Endothelial cell (in vitro differentiated cells): ENCODE measurements at regions not wholly inside any gene's neighbourhood (a gene's known extent, or its start where the extent isn't known, plus 50 kb on each side); places are given as distances from the start of the nearest gene placed in this dataset.
"Not testable (repeated sequence)": the region's sequence is repeated elsewhere in the genome, so short reads cannot be mapped to it uniquely, and the experiment has no call there.

Source experiments
- DNase-seq: peaks from one replicate; pipeline ENCODE4 v3.0.0; 2021; ENCODE audit warnings: low spot score
- H3K27ac Mint-ChIP-seq: one replicate; pipeline ENCODE4 v1.8.0; 2021; ENCODE audit warnings: mixed read lengths, inconsistent platforms; ENCODE audit not compliant: unreplicated experiment
- H3K27me3 Mint-ChIP-seq: one replicate; pipeline ENCODE4 v1.8.0; 2021; ENCODE audit warnings: mild to moderate bottlenecking, moderate library complexity, mixed read lengths, inconsistent platforms; ENCODE audit not compliant: unreplicated experiment
- H3K36me3 Mint-ChIP-seq: one replicate; pipeline ENCODE4 v1.8.0; 2021; ENCODE audit warnings: mild to moderate bottlenecking, low read depth, mixed read lengths, inconsistent platforms; ENCODE audit not compliant: unreplicated experiment
- H3K4me1 Mint-ChIP-seq: one replicate; pipeline ENCODE4 v1.8.0; 2021; ENCODE audit warnings: mild to moderate bottlenecking, mixed read lengths, inconsistent platforms; ENCODE audit not compliant: unreplicated experiment
- H3K4me3 Mint-ChIP-seq: one replicate; pipeline ENCODE4 v1.8.0; 2021; ENCODE audit warnings: mild to moderate bottlenecking, mixed read lengths, inconsistent platforms; ENCODE audit not compliant: unreplicated experiment
- H3K9me3 Mint-ChIP-seq: one replicate; pipeline ENCODE4 v1.8.0; 2021; ENCODE audit warnings: mixed read lengths, inconsistent platforms; ENCODE audit not compliant: unreplicated experiment
- CTCF ChIP-seq: fragments of 200-600 bp; sonication (generic); IDR thresholded peaks from one replicate; pipeline ENCODE4 v1.5.0; 2021; ENCODE audit warnings: antibody characterized with exemption; ENCODE audit not compliant: unreplicated experiment

- H3K4me3 Mint-ChIP-seq: no peak overlapping the region
- TF ChIP-seq CTCF: no peak
- H3K9me3 Mint-ChIP-seq: no peaks in the 10 kb centered on the region
- no peak for DNase-seq
- no peaks in the 10 kb centered on the region for H3K36me3 Mint-ChIP-seq
- no peaks in the 10 kb centered on the region for H3K4me1 Mint-ChIP-seq
- no peak overlapping the region for H3K27ac Mint-ChIP-seq
- no peaks in the 10 kb centered on the region for H3K27me3 Mint-ChIP-seq
These were observed 243.5 kb downstream of the MAT2B start for GRCh38 chr5:163748934-163749333.

GRCh38 chr5:163750415-163750814 lies 245.0 kb downstream of the MAT2B start:
- DNase-seq, H3K27me3 Mint-ChIP-seq, H3K4me1 Mint-ChIP-seq, H3K36me3 Mint-ChIP-seq, H3K27ac Mint-ChIP-seq, H3K4me3 Mint-ChIP-seq, H3K9me3 Mint-ChIP-seq: not testable (repeated sequence)

GRCh38 chr5:163755505-163755904 lies 250.1 kb downstream of the MAT2B start:
- Mint-ChIP-seq H3K4me3 (no peak overlapping the region), H3K9me3 (no peaks in the 10 kb centered on the region), H3K27ac (no peak overlapping the region), H3K36me3 (no peaks in the 10 kb centered on the region), H3K4me1 (peaks cover 3% of the 10 kb centered on the region), H3K27me3 (no peaks in the 10 kb centered on the region)
- TF ChIP-seq CTCF: no peak
- no peak for DNase-seq

- H3K4me3 Mint-ChIP-seq: no peak overlapping the region
- H3K36me3 Mint-ChIP-seq: no peaks in the 10 kb centered on the region
- H3K27ac Mint-ChIP-seq: no peak overlapping the region
- DNase-seq: no peak
- H3K9me3 Mint-ChIP-seq: no peaks in the 10 kb centered on the region
- no peak for TF ChIP-seq CTCF
- peaks cover 6% of the 10 kb centered on the region for H3K4me1 Mint-ChIP-seq
- no peaks in the 10 kb centered on the region for H3K27me3 Mint-ChIP-seq
These were observed 250.8 kb downstream of the MAT2B start for GRCh38 chr5:163756170-163756569.

GRCh38 chr5:163757344-163757743 lies 251.9 kb downstream of the MAT2B start:
- peaks cover 6% of the 10 kb centered on the region for H3K4me1 Mint-ChIP-seq
- no peaks in the 10 kb centered on the region for H3K27me3 Mint-ChIP-seq
- H3K4me3 Mint-ChIP-seq: no peak overlapping the region
- no peak overlapping the region for H3K27ac Mint-ChIP-seq
- no peak for TF ChIP-seq CTCF
- no peak for DNase-seq
- no peaks in the 10 kb centered on the region for H3K9me3 Mint-ChIP-seq
- H3K36me3 Mint-ChIP-seq: no peaks in the 10 kb centered on the region

- Mint-ChIP-seq H3K4me3 (no peak overlapping the region), H3K36me3 (no peaks in the 10 kb centered on the region), H3K27ac (no peak overlapping the region), H3K9me3 (no peaks in the 10 kb centered on the region), H3K4me1 (peaks cover 6% of the 10 kb centered on the region), H3K27me3 (no peaks in the 10 kb centered on the region)
- no peak for DNase-seq
- TF ChIP-seq CTCF: no peak
These were observed 252.9 kb downstream of the MAT2B start for GRCh38 chr5:163758283-163758711.
